ACC112 (cell line): ENCODE measurements at regions not wholly inside any gene's neighbourhood (a gene's known extent, or its start where the extent isn't known, plus 50 kb on each side); places are given as distances from the start of the nearest gene placed in this dataset.

Source experiments
- H2AFZ ChIP-seq: fragments of 200-600 bp; sonication (generic); one replicate; pipeline ENCODE4 v1.6.0; 2017; ENCODE audit warnings: antibody characterized with exemption, low read length; ENCODE audit not compliant: unreplicated experiment
- H3K27ac ChIP-seq: fragments of 200-600 bp; sonication (generic); 2 replicates; pipeline ENCODE4 v1.5.1; 2014; ENCODE audit warnings: low read depth, mild to moderate bottlenecking, antibody characterized with exemption, low read length, moderate library complexity
- H3K27me3 ChIP-seq: fragments of 200-600 bp; sonication (generic); 2 replicates; pipeline ENCODE4 v1.6.1; 2014; ENCODE audit warnings: mild to moderate bottlenecking, antibody characterized with exemption, low read length, moderate library complexity, mixed read lengths; ENCODE audit not compliant: insufficient read depth
- H3K36me3 ChIP-seq: fragments of 200-600 bp; sonication (generic); 2 replicates; pipeline ENCODE4 v1.6.1; 2016; ENCODE audit warnings: mild to moderate bottlenecking, antibody characterized with exemption, low read length, moderate library complexity, mixed read lengths; ENCODE audit not compliant: insufficient read depth
- H3K4me1 ChIP-seq: fragments of 200-600 bp; sonication (generic); one replicate; pipeline ENCODE4 v1.6.1; 2016; ENCODE audit warnings: low read length, mixed read lengths; ENCODE audit not compliant: insufficient read depth, unreplicated experiment, control insufficient read depth
- H3K4me3 ChIP-seq: fragments of 200-600 bp; sonication (generic); 2 replicates; pipeline ENCODE4 v1.5.1; 2014; ENCODE audit warnings: mild to moderate bottlenecking, low read depth, low read length
- H3K79me2 ChIP-seq: fragments of 200-600 bp; sonication (generic); one replicate; pipeline ENCODE4 v1.6.0; 2016; ENCODE audit warnings: low read length; ENCODE audit not compliant: control insufficient read depth, unreplicated experiment, insufficient read depth

GRCh38 chr1:61004262-61005003 is 77.9 kb upstream of the NFIA start:
- no peaks in the 10 kb centered on the region for H3K79me2 ChIP-seq
- no peak overlapping the region for H3K4me3 ChIP-seq
- no peak overlapping the region for H3K27ac ChIP-seq
- H3K36me3 ChIP-seq, result no peaks in the 10 kb centered on the region
- H2AFZ ChIP-seq, result no peak overlapping the region
- peaks cover 25% of the 10 kb centered on the region for H3K27me3 ChIP-seq
- no peaks in the 10 kb centered on the region for H3K4me1 ChIP-seq

GRCh38 chr1:61000327-61000726 is 82.0 kb upstream of the NFIA start:
- Histone ChIP-seq H3K27me3 (peaks cover 18% of the 10 kb centered on the region), H3K36me3 (no peaks in the 10 kb centered on the region), H2AFZ (no peak overlapping the region), H3K4me3 (no peak overlapping the region), H3K79me2 (no peaks in the 10 kb centered on the region), H3K4me1 (no peaks in the 10 kb centered on the region), H3K27ac (no peak overlapping the region)

GRCh38 chr1:60998786-60999185 is 83.6 kb upstream of the NFIA start:
- H3K79me2 ChIP-seq, result no peaks in the 10 kb centered on the region
- peaks cover 9% of the 10 kb centered on the region; the same call in 1 of the 2 replicates for H3K27me3 ChIP-seq
- H3K4me1 ChIP-seq, result no peaks in the 10 kb centered on the region
- H3K4me3 ChIP-seq, result no peak overlapping the region
- no peaks in the 10 kb centered on the region for H3K36me3 ChIP-seq
- H2AFZ ChIP-seq, result no peak overlapping the region
- H3K27ac ChIP-seq, result no peak overlapping the region

GRCh38 chr1:60994828-60995492 is 87.4 kb upstream of the NFIA start:
- no peaks in the 10 kb centered on the region for H3K79me2 ChIP-seq

GRCh38 chr1:60994369-60994768 is 88.0 kb upstream of the NFIA start:
- H2AFZ ChIP-seq, result no peak overlapping the region
- no peaks in the 10 kb centered on the region for H3K27me3 ChIP-seq
- H3K4me1 ChIP-seq, result peaks cover 18% of the 10 kb centered on the region
- H3K27ac ChIP-seq, result no peak overlapping the region
- H3K79me2 ChIP-seq, result no peaks in the 10 kb centered on the region
- no peaks in the 10 kb centered on the region for H3K36me3 ChIP-seq
- H3K4me3 ChIP-seq, result no peak overlapping the region

More at GRCh38 chr1:60994828-60995492, 87.4 kb upstream of the NFIA start:
- Histone ChIP-seq H3K36me3 (no peaks in the 10 kb centered on the region), H3K27me3 (no peaks in the 10 kb centered on the region), H3K27ac (no peak overlapping the region), H3K4me3 (no peak overlapping the region), H2AFZ (no peak overlapping the region), H3K4me1 (peaks cover 12% of the 10 kb centered on the region)

GRCh38 chr1:60992165-60992564 is 90.2 kb upstream of the NFIA start:
- Histone ChIP-seq H3K4me3 (no peak overlapping the region), H3K79me2 (no peaks in the 10 kb centered on the region), H2AFZ (no peak overlapping the region), H3K4me1 (peaks cover 29% of the 10 kb centered on the region), H3K27ac (no peak overlapping the region), H3K27me3 (no peaks in the 10 kb centered on the region), H3K36me3 (no peaks in the 10 kb centered on the region)

- Histone ChIP-seq H3K4me1 (peaks cover 29% of the 10 kb centered on the region), H3K79me2 (no peaks in the 10 kb centered on the region), H3K36me3 (no peaks in the 10 kb centered on the region), H3K27me3 (no peaks in the 10 kb centered on the region), H3K27ac (peak overlapping the region; percentile 67), H2AFZ (peak overlapping the region; percentile 31), H3K4me3 (peak overlapping the region; percentile 22)
Measured at GRCh38 chr1:60990714-60991090, 91.7 kb upstream of the NFIA start.

- H3K27ac ChIP-seq, result peak overlapping the region; percentile 67
- H2AFZ ChIP-seq, result peak overlapping the region; percentile 31
- H3K27me3 ChIP-seq, result no peaks in the 10 kb centered on the region
- H3K4me1 ChIP-seq, result peaks cover 29% of the 10 kb centered on the region
- peak overlapping the region; percentile 22 for H3K4me3 ChIP-seq
- no peaks in the 10 kb centered on the region for H3K36me3 ChIP-seq
- no peaks in the 10 kb centered on the region for H3K79me2 ChIP-seq
Measured at GRCh38 chr1:60989749-60990713, 92.3 kb upstream of the NFIA start.

- Histone ChIP-seq H3K27ac (no peak overlapping the region), H3K36me3 (no peaks in the 10 kb centered on the region), H3K79me2 (no peaks in the 10 kb centered on the region), H3K27me3 (no peaks in the 10 kb centered on the region), H3K4me1 (peaks cover 29% of the 10 kb centered on the region), H3K4me3 (no peak overlapping the region), H2AFZ (no peak overlapping the region)
Measured at GRCh38 chr1:60988891-60989290, 93.5 kb upstream of the NFIA start.

GRCh38 chr1:60987904-60988303 is 94.5 kb upstream of the NFIA start:
- Histone ChIP-seq H3K27ac (no peak overlapping the region), H3K4me3 (no peak overlapping the region), H3K79me2 (no peaks in the 10 kb centered on the region), H3K27me3 (no peaks in the 10 kb centered on the region), H3K4me1 (peaks cover 29% of the 10 kb centered on the region), H2AFZ (no peak overlapping the region), H3K36me3 (no peaks in the 10 kb centered on the region)
